Keratinocyte (primary cell): ENCODE measurements at regions not wholly inside any gene's neighbourhood (a gene's known extent, or its start where the extent isn't known, plus 50 kb on each side); places are given as distances from the start of the nearest gene placed in this dataset.

Experiments used
- DNase-seq: peaks from one replicate; pipeline ENCODE4 v3.0.0-alpha.2; 2011; ENCODE audit warnings: low read depth, missing footprints, low spot score
- FAIRE-seq: peaks from 2 replicates; lab custom pipeline; 2011; peaks lifted over from hg19 to GRCh38; lab: Jason Lieb, UNC
- H2AFZ ChIP-seq: 2 replicates; pipeline ENCODE4 v1.6.0; 2012; ENCODE audit warnings: low read length, control low read depth, inconsistent platforms; ENCODE audit not compliant: control insufficient read depth
- H3K27ac ChIP-seq: 2 replicates; pipeline ENCODE4 v1.5.1; 2011; ENCODE audit warnings: low read length; ENCODE audit not compliant: control insufficient read depth, insufficient read depth
- H3K27me3 ChIP-seq: 3 replicates; pipeline ENCODE4 v1.6.0; 2011; ENCODE audit warnings: low read length; ENCODE audit not compliant: control insufficient read depth, insufficient read depth; ENCODE audit errors: extremely low read depth
- H3K36me3 ChIP-seq, 2 experiments: 2 replicates in 1 of 2; 3 replicates in 1 of 2; pipeline ENCODE4 v1.5.1; 2011; ENCODE audit warnings: low read length in 2 of 2, mild to moderate bottlenecking in 1 of 2; ENCODE audit not compliant: control insufficient read depth in 2 of 2, insufficient read depth in 2 of 2; ENCODE audit errors: extremely low read depth in 1 of 2
- H3K4me1 ChIP-seq: 3 replicates; pipeline ENCODE4 v1.5.1; 2011; ENCODE audit warnings: low read length; ENCODE audit not compliant: control insufficient read depth, insufficient read depth; ENCODE audit errors: extremely low read depth
- H3K4me2 ChIP-seq: 3 replicates; pipeline ENCODE4 v1.6.0; 2011; ENCODE audit warnings: low read depth, low read length; ENCODE audit not compliant: control insufficient read depth, insufficient read depth; ENCODE audit errors: extremely low read depth
- H3K4me3 ChIP-seq, 3 experiments: fragments of 200-600 bp in 1 of 3; sonication (generic) in 1 of 3; 2 replicates in 2 of 3; 3 replicates in 1 of 3; pipeline ENCODE4 v1.5.1; 2011 to 2016; ENCODE audit warnings: low read length in 3 of 3, mild to moderate bottlenecking in 3 of 3, control low read depth in 2 of 3, inconsistent platforms in 1 of 3, low read depth in 1 of 3, mixed read lengths in 1 of 3, mixed run types in 1 of 3, moderate library complexity in 1 of 3; ENCODE audit not compliant: control insufficient read depth in 2 of 3, insufficient read depth in 2 of 3; ENCODE audit errors: extremely low read depth in 1 of 3
- H3K79me2 ChIP-seq: 2 replicates; pipeline ENCODE4 v1.6.0; 2012; ENCODE audit warnings: low read length; ENCODE audit not compliant: control insufficient read depth, insufficient read depth
- H3K9ac ChIP-seq: 3 replicates; pipeline ENCODE4 v1.6.0; 2011; ENCODE audit warnings: low read length; ENCODE audit not compliant: control insufficient read depth, insufficient read depth; ENCODE audit errors: extremely low read depth
- H3K9me1 ChIP-seq: 3 replicates; pipeline ENCODE4 v1.6.0; 2011; ENCODE audit warnings: low read length; ENCODE audit not compliant: control insufficient read depth, insufficient read depth; ENCODE audit errors: extremely low read depth
- H3K9me3 ChIP-seq: 2 replicates; pipeline ENCODE4 v1.5.1; 2012; ENCODE audit warnings: low read depth, low read length; ENCODE audit not compliant: control insufficient read depth
- H4K20me1 ChIP-seq: 3 replicates; pipeline ENCODE4 v1.6.0; 2011; ENCODE audit warnings: low read length; ENCODE audit not compliant: control insufficient read depth, insufficient read depth; ENCODE audit errors: extremely low read depth
- EZH2 ChIP-seq: IDR thresholded peaks from one replicate; pipeline ENCODE4 v1.6.1; 2012; ENCODE audit warnings: inconsistent platforms, mild to moderate bottlenecking, low read length, moderate library complexity
- dilution Hi-C: fragments of 300-500 bp; cut with MboI; formaldehyde crosslinking; loops from one replicate; pipeline ENCODE4 v1.7.0; 2020; ENCODE audit warnings: low sequenced_read_pairs; ENCODE audit not compliant: extremely low pct_ligation_motif_present
- TF ChIP-seq, protein P1 (sequence below), 3 experiments: IDR thresholded peaks in 1 of 3; conservative IDR thresholded peaks in 1 of 3; optimal IDR thresholded peaks in 1 of 3; 2 replicates in 2 of 3; 3 replicates in 1 of 3; pipeline versions ENCODE3 to v1.5.1; 2011; ENCODE audit warnings: low read length in 3 of 3, mild to moderate bottlenecking in 3 of 3, moderate library complexity in 2 of 3, control low read depth in 1 of 3, inconsistent platforms in 1 of 3; ENCODE audit not compliant: insufficient read depth in 2 of 3; ENCODE audit errors: extremely low read depth in 1 of 3

DNA sequence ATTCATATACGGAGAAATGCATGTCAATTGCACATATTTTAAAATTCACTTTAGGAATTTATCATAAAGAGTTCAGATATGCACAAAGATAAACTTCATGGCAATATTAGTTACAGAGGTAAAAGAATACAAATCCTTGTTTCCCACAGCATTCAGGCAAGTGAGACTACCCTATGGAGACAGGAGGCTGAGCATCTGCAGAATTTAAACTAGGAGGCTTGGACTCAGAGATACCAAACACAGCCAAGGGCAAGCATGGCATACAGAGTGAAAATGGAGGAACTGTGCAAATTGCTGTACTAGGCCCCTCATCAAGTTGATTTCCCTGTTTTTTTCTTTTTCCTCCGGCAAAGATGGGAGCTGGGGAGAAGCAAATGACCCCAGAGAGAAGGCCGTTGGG lies 94.2 kb downstream of the SLC24A2 start:
- FAIRE-seq = no peak
- Histone ChIP-seq H4K20me1 (no peaks in the 10 kb centered on the region), H3K27me3 (no peaks in the 10 kb centered on the region), H2AFZ (no peak overlapping the region), H3K4me3 (no peak overlapping the region), H3K9me1 (no peaks in the 10 kb centered on the region), H3K4me2 (no peak overlapping the region), H3K27ac (no peak overlapping the region), H3K9me3 (no peaks in the 10 kb centered on the region), H3K4me1 (peaks cover 14% of the 10 kb centered on the region), H3K36me3 (no peaks in the 10 kb centered on the region), H3K79me2 (no peaks in the 10 kb centered on the region), H3K9ac (no peak overlapping the region)
- DNase-seq = no peak
- dilution Hi-C loops = no loop called here
- no peak for TF ChIP-seq EZH2
- TF ChIP-seq, protein P1, sequence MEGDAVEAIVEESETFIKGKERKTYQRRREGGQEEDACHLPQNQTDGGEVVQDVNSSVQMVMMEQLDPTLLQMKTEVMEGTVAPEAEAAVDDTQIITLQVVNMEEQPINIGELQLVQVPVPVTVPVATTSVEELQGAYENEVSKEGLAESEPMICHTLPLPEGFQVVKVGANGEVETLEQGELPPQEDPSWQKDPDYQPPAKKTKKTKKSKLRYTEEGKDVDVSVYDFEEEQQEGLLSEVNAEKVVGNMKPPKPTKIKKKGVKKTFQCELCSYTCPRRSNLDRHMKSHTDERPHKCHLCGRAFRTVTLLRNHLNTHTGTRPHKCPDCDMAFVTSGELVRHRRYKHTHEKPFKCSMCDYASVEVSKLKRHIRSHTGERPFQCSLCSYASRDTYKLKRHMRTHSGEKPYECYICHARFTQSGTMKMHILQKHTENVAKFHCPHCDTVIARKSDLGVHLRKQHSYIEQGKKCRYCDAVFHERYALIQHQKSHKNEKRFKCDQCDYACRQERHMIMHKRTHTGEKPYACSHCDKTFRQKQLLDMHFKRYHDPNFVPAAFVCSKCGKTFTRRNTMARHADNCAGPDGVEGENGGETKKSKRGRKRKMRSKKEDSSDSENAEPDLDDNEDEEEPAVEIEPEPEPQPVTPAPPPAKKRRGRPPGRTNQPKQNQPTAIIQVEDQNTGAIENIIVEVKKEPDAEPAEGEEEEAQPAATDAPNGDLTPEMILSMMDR (optimal IDR thresholded peaks at IDR 0.05 in 1 of 3, IDR thresholded peaks at IDR 0.05 in 1 of 3, conservative IDR thresholded peaks at IDR 0.05 in 1 of 3; ENCODE audit: extremely low read depth in 1 of 3, insufficient read depth in 2 of 3, low read length in 3 of 3) = no peak

DNA sequence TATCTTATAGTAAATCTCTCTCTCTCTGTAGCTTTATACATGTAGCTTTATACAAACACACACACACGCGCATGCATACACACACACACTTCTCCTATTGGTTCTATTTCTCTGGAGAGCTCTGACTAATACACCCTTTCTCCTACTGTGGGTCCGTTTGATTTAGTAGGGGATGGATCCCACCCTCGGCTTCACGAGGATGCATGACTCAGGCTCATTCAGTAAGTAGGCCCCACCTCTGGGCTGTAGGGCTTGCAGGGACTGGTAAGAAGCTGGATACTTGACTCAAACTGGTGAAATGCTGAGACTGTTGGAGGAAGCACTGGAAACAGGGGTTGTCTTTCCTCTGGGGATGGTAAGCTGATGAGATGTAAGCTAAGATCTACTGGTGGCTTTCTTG lies 98.7 kb downstream of the SLC24A2 start:
- Histone ChIP-seq H3K79me2 (no peaks in the 10 kb centered on the region), H3K4me2 (peak overlapping the region; percentile 49), H3K36me3 (no peaks in the 10 kb centered on the region), H4K20me1 (no peaks in the 10 kb centered on the region), H3K9me1 (no peaks in the 10 kb centered on the region), H3K4me1 (peaks cover 18% of the 10 kb centered on the region), H3K27ac (peak overlapping the region; percentile 71), H3K27me3 (no peaks in the 10 kb centered on the region), H3K4me3 (no peak overlapping the region), H2AFZ (peak overlapping the region; percentile 14), H3K9me3 (peaks cover 2% of the 10 kb centered on the region), H3K9ac (no peak overlapping the region)
- FAIRE-seq (peak; percentile 89), DNase-seq (peak; percentile 67)
- TF ChIP-seq, protein P1 (optimal IDR thresholded peaks at IDR 0.05 in 1 of 3, IDR thresholded peaks at IDR 0.05 in 1 of 3, conservative IDR thresholded peaks at IDR 0.05 in 1 of 3; ENCODE audit: extremely low read depth in 1 of 3, insufficient read depth in 2 of 3, low read length in 3 of 3) = no peak
- TF ChIP-seq EZH2 = no peak
- dilution Hi-C loops = no loop called here
